Chondrocyte (in vitro differentiated cells): ENCODE measurements at regions not wholly inside any gene's neighbourhood (a gene's known extent, or its start where the extent isn't known, plus 50 kb on each side); places are given as distances from the start of the nearest gene placed in this dataset.

Experiments used
- DNase-seq: peaks from one replicate; pipeline ENCODE4 v3.0.0; 2021; ENCODE audit warnings: mixed read lengths, low spot score
- H3K27ac Mint-ChIP-seq: one replicate; pipeline ENCODE4 v1.8.0; 2021; ENCODE audit warnings: mild to moderate bottlenecking, moderate library complexity, mixed read lengths; ENCODE audit not compliant: unreplicated experiment
- H3K27me3 Mint-ChIP-seq: 2 replicates; pipeline ENCODE4 v1.8.0; 2021; ENCODE audit warnings: low read depth, mixed read lengths
- H3K36me3 Mint-ChIP-seq: 2 replicates; pipeline ENCODE4 v1.8.0; 2021; ENCODE audit warnings: low read depth, mixed read lengths
- H3K4me1 Mint-ChIP-seq: 2 replicates; pipeline ENCODE4 v1.8.0; 2021; ENCODE audit warnings: low read depth, mild to moderate bottlenecking, mixed read lengths
- H3K4me3 Mint-ChIP-seq: one replicate; pipeline ENCODE4 v1.8.0; 2021; ENCODE audit warnings: mild to moderate bottlenecking, moderate library complexity, mixed read lengths; ENCODE audit not compliant: unreplicated experiment
- H3K9me3 Mint-ChIP-seq: 2 replicates; pipeline ENCODE4 v1.8.0; 2021; ENCODE audit warnings: low read depth, mixed read lengths
- CTCF ChIP-seq: fragments of 200-600 bp; sonication (generic); IDR thresholded peaks from 2 replicates; pipeline ENCODE4 v1.5.0; 2021; ENCODE audit warnings: antibody characterized with exemption, mild to moderate bottlenecking, moderate library complexity

GRCh38 chr18:78818495-78818894 is 161.1 kb upstream of the SALL3 start:
- TF ChIP-seq CTCF, result no peak
- Mint-ChIP-seq H3K4me1 (no peaks in the 10 kb centered on the region), H3K4me3 (no peak overlapping the region), H3K9me3 (peaks cover 4% of the 10 kb centered on the region), H3K27me3 (peaks cover 14% of the 10 kb centered on the region), H3K36me3 (no peaks in the 10 kb centered on the region), H3K27ac (no peak overlapping the region)
- DNase-seq, result no peak

GRCh38 chr18:78818961-78819360 is 160.7 kb upstream of the SALL3 start:
- Mint-ChIP-seq H3K36me3 (no peaks in the 10 kb centered on the region), H3K9me3 (peaks cover 4% of the 10 kb centered on the region), H3K4me1 (no peaks in the 10 kb centered on the region), H3K27me3 (peaks cover 12% of the 10 kb centered on the region), H3K4me3 (no peak overlapping the region), H3K27ac (no peak overlapping the region)
- peak; percentile 50 for DNase-seq
- TF ChIP-seq CTCF, result no peak

- DNase-seq, result peak; percentile 46
- H3K27me3 Mint-ChIP-seq, result peaks cover 3% of the 10 kb centered on the region
- peaks cover 4% of the 10 kb centered on the region for H3K9me3 Mint-ChIP-seq
- no peaks in the 10 kb centered on the region for H3K36me3 Mint-ChIP-seq
- H3K27ac Mint-ChIP-seq, result no peak overlapping the region
- H3K4me1 Mint-ChIP-seq, result no peaks in the 10 kb centered on the region
- H3K4me3 Mint-ChIP-seq, result no peak overlapping the region
- no peak for TF ChIP-seq CTCF
These were observed 159.3 kb upstream of the SALL3 start for GRCh38 chr18:78820161-78820834.

GRCh38 chr18:78821396-78821795 is 158.2 kb upstream of the SALL3 start:
- peaks cover 2% of the 10 kb centered on the region for H3K27me3 Mint-ChIP-seq
- peak; percentile 38 for DNase-seq
- no peaks in the 10 kb centered on the region for H3K36me3 Mint-ChIP-seq
- H3K4me3 Mint-ChIP-seq, result no peak overlapping the region
- peaks cover 4% of the 10 kb centered on the region for H3K9me3 Mint-ChIP-seq
- H3K4me1 Mint-ChIP-seq, result no peaks in the 10 kb centered on the region
- no peak overlapping the region for H3K27ac Mint-ChIP-seq
- TF ChIP-seq CTCF, result no peak

GRCh38 chr18:78822171-78822948 is 157.3 kb upstream of the SALL3 start:
- no peaks in the 10 kb centered on the region for H3K4me1 Mint-ChIP-seq
- no peaks in the 10 kb centered on the region for H3K36me3 Mint-ChIP-seq
- no peak overlapping the region for H3K4me3 Mint-ChIP-seq
- H3K27ac Mint-ChIP-seq, result no peak overlapping the region
- peak; percentile 44 for DNase-seq
- H3K9me3 Mint-ChIP-seq, result peaks cover 4% of the 10 kb centered on the region
- TF ChIP-seq CTCF, result no peak
- peaks cover 2% of the 10 kb centered on the region for H3K27me3 Mint-ChIP-seq
